ENCODE measurements at regions not wholly inside any gene's neighbourhood (a gene's known extent, or its start where the extent isn't known, plus 50 kb on each side); places are given as distances from the start of the nearest gene placed in this dataset.

DNA sequence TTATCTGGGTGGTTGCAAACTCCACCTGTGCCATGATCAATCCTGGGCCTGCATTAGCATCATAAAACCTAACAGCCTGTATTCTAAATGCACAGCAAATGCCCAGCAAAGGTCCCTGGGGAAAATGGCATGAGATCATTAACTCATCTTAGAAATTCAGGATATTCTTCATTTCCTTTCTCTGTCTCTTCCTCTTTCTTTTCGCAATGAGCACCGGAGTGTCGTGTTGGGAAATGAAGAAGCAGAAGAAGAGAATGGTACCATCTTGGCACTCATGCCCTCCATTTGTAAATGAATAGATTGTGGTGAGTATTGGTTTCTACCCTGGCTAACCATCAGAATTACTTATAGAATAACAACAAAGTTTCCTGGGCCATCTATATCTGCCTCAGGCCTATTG, 193.6 kb downstream of the GALC start:
- no peak for TF ChIP-seq POLR2A (IDR thresholded peaks at IDR 0.05)
- TF ChIP-seq, protein P1, sequence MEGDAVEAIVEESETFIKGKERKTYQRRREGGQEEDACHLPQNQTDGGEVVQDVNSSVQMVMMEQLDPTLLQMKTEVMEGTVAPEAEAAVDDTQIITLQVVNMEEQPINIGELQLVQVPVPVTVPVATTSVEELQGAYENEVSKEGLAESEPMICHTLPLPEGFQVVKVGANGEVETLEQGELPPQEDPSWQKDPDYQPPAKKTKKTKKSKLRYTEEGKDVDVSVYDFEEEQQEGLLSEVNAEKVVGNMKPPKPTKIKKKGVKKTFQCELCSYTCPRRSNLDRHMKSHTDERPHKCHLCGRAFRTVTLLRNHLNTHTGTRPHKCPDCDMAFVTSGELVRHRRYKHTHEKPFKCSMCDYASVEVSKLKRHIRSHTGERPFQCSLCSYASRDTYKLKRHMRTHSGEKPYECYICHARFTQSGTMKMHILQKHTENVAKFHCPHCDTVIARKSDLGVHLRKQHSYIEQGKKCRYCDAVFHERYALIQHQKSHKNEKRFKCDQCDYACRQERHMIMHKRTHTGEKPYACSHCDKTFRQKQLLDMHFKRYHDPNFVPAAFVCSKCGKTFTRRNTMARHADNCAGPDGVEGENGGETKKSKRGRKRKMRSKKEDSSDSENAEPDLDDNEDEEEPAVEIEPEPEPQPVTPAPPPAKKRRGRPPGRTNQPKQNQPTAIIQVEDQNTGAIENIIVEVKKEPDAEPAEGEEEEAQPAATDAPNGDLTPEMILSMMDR (IDR thresholded peaks at IDR 0.05), result no peak

All from right lobe of liver (tissue), 4 donors.